Prostate gland (tissue), 2 donors: ENCODE measurements at regions not wholly inside any gene's neighbourhood (a gene's known extent, or its start where the extent isn't known, plus 50 kb on each side); places are given as distances from the start of the nearest gene placed in this dataset.
A peak's percentile ranks its signal among the peaks of the same experiment; 100 is the strongest.

Experiments used
- DNase-seq: peaks from one replicate; pipeline ENCODE4 v3.0.0-alpha.2; 2019; ENCODE audit warnings: low spot score
- H3K27ac ChIP-seq, 2 donors: fragments of 200-600 bp; sonication (generic); 2 replicates each; pipeline ENCODE4 v1.5.1; 2017 to 2019
- H3K27me3 ChIP-seq: fragments of 200-600 bp; sonication (generic); replicated peaks from 2 replicates; pipeline ENCODE4 v1.5.1; 2019; ENCODE audit not compliant: insufficient read depth
- H3K36me3 ChIP-seq, 2 donors: fragments of 200-600 bp; sonication (generic); 1 replicate in 1 of 2; 2 replicates in 1 of 2; pipeline versions ENCODE4 v1.5.1 to v1.8.1; 2017 to 2019
- H3K4me1 ChIP-seq: fragments of 200-600 bp; sonication (generic); replicated peaks from 2 replicates; pipeline ENCODE4 v1.5.1; 2019
- H3K4me3 ChIP-seq, 2 donors: fragments of 200-600 bp; sonication (generic); 2 replicates each; pipeline ENCODE4 v1.5.1; 2017 to 2019
- H3K9me3 ChIP-seq: fragments of 200-600 bp; sonication (generic); 2 replicates; pipeline ENCODE4 v1.5.1; 2017
- CTCF ChIP-seq, 4 experiments: fragments of 200-600 bp in 2 of 4; fragments of 450-650 bp in 2 of 4; sonication (generic) in 2 of 4; IDR thresholded peaks; 1 replicate in 3 of 4; 2 replicates in 1 of 4; pipeline ENCODE4 v1.5.1; 2016 to 2019; ENCODE audit warnings: antibody characterized with exemption in 4 of 4, mild to moderate bottlenecking in 2 of 4, moderate library complexity in 2 of 4
- POLR2A ChIP-seq: fragments of 450-650 bp; IDR thresholded peaks from one replicate; pipeline ENCODE4 v1.6.1; 2016; ENCODE audit warnings: antibody characterized with exemption, mild to moderate bottlenecking
- POLR2AphosphoS5 ChIP-seq: sonication (generic); formaldehyde crosslinking; IDR thresholded peaks from one replicate; pipeline ENCODE4 v1.6.1; 2017; ENCODE audit warnings: antibody characterized with exemption
- WGBS: methylation state at CpG from one replicate; pipeline ENCODE4 v1.1.5; 2018; 5-methylcytosine and 5-hydroxymethylcytosine counted together
- intact Hi-C: fragments of 100-400 bp; cut with DNase I; formaldehyde crosslinking; loops from one replicate; pipeline ENCODE4 v1.14.2; 2022

DNA sequence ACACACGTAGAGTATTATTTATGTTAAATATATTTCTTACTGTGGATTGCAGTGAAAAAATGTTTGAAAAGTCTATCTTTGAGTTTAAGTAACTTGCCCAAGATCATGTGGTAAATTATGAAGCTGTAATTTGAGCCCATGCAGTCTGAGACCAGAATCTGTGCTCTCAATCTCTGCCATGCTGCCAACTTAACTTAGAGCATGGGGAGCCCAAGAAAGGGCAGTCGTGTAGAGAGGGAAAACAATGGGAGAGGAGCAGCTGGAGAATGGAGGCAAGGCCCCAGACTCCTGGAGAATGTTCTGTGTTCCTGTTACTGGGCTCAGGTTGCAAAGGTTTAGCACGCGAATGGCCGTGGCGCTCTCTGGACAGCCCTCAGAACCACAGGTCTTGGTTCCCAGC is 311.6 kb upstream of the RASGRP1 start:
- Histone ChIP-seq H3K27ac (no peak overlapping the region), H3K27me3 (no peaks in the 10 kb centered on the region), H3K9me3 (no peaks in the 10 kb centered on the region), H3K36me3 (no peaks in the 10 kb centered on the region), H3K4me1 (peaks cover 8% of the 10 kb centered on the region), H3K4me3 (no peak overlapping the region)
- WGBS, result 74% methylated on average over 6 of the region's 6 CpGs
- no peak for DNase-seq
- intact Hi-C loops, result loop anchor here (10.0 kb wide), 1 partner anchor 699 kb away; no protein-coding TSS in a partner anchor
- TF ChIP-seq CTCF (IDR thresholded peaks at IDR 0.05) (no peak), POLR2A (no peak), POLR2AphosphoS5 (no peak)

DNA sequence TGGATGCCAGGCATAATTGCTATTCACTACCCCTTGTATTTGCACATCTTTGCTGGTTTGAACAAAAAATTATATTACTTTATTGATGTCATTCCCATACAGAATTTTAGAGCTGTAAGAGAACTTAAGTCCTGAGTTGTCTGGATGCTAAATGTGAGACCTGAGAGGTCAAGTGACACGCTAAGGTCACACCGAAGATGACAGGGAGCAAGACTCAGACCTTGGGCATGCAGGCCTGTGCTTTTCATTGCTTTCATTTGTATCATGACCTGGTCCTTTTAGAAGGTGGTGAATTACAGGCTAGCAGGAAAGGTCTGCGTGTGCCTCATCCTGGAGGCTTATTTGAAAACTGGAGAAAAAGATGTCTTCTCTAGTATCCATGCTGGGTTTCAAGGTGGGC is 312.0 kb upstream of the RASGRP1 start:
- Histone ChIP-seq H3K36me3 (no peaks in the 10 kb centered on the region), H3K27me3 (no peaks in the 10 kb centered on the region), H3K4me1 (peaks cover 8% of the 10 kb centered on the region), H3K9me3 (no peaks in the 10 kb centered on the region), H3K4me3 (no peak overlapping the region), H3K27ac (no peak overlapping the region)
- TF ChIP-seq POLR2AphosphoS5 (no peak), POLR2A (no peak), CTCF (IDR thresholded peaks at IDR 0.05) (no peak)
- WGBS, result 87% methylated on average over 3 of the region's 3 CpGs
- no peak for DNase-seq
- intact Hi-C loops, result loop anchor here (10.0 kb wide), 1 partner anchor 698 kb away; no protein-coding TSS in a partner anchor

DNA sequence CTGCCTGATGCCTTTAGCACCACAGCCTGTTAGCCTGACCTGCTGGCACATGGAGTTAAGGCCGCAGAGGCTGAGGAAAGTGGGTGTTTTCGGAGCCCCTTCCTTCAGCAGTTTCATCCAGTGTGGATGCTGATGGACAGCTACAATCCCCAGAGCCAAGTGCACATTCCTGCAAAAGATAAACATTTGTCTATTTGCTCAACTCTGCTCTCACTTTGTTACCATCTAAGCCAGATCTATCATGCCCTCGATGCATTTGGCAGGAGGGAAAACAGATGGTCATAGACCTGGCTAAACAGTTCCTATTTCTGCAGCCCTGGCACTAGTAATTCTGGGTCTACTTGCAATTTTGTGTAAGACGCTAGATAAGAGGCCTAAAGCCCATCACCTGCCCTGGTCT is 312.9 kb upstream of the RASGRP1 start:
- H3K27me3 ChIP-seq, result no peaks in the 10 kb centered on the region
- 45% methylated on average over 4 of the region's 4 CpGs for WGBS
- DNase-seq, result no peak
- H3K27ac ChIP-seq, result no peak overlapping the region
- TF ChIP-seq POLR2A, result no peak
- TF ChIP-seq POLR2AphosphoS5, result peak; percentile 21
- no peak for TF ChIP-seq CTCF (IDR thresholded peaks at IDR 0.05)
- H3K4me3 ChIP-seq, result no peak overlapping the region
- H3K4me1 ChIP-seq, result peaks cover 8% of the 10 kb centered on the region
- no peaks in the 10 kb centered on the region for H3K36me3 ChIP-seq
- H3K9me3 ChIP-seq, result no peaks in the 10 kb centered on the region
- intact Hi-C loops, result loop anchor here (10.0 kb wide), 1 partner anchor 697 kb away; no protein-coding TSS in a partner anchor

DNA sequence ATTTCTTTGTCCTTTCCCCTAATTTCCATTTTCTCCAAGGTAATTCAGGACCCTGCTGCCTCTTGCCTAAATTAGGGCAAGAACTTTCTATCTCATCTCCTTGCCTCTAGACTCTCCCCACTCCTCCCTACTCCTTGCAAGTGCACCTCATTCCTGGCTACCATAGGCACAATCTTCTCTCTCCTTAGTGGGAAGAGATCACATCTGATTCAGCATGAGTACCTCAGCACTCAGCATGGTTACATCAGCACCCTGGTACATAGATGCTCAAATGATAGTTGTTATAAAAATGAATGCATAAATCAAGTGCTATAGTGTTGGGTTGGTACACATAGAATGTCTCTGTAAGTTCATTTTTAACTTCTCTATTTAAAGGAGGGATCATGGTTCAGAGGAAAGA is 313.4 kb upstream of the RASGRP1 start:
- DNase-seq, result no peak
- H3K4me1 ChIP-seq, result peaks cover 8% of the 10 kb centered on the region
- intact Hi-C loops, result loop anchor here (10.0 kb wide), 1 partner anchor 697 kb away; no protein-coding TSS in a partner anchor
- no peaks in the 10 kb centered on the region for H3K36me3 ChIP-seq
- H3K27me3 ChIP-seq, result no peaks in the 10 kb centered on the region
- no peak for TF ChIP-seq POLR2AphosphoS5
- no peak for TF ChIP-seq POLR2A
- TF ChIP-seq CTCF (IDR thresholded peaks at IDR 0.05), result no peak
- no peak overlapping the region for H3K4me3 ChIP-seq
- H3K27ac ChIP-seq, result no peak overlapping the region
- no peaks in the 10 kb centered on the region for H3K9me3 ChIP-seq

DNA sequence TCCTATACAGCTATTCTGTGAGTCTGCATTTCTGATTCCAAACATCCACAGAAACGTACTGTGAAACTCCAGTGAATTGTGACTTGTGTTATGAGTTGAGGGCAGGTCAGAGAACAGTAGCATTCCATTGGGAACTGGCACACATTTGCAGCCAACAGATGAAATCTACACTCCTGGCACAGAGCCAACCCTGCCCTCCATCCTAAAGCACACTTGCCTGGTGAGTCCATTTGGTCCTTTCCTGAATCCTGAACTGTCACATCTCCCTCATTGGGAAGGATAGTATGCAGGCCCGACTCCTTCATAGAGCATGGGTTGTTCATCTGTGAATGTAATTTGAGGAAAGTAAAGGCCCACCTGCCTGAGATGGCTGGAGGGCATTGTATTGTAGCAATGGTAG is 314.3 kb upstream of the RASGRP1 start:
- WGBS, result 53% methylated on average over 2 of the region's 2 CpGs

More for the DNA sequence above, 314.3 kb upstream of the RASGRP1 start:
- intact Hi-C loops, result loop anchor here (10.0 kb wide), 1 partner anchor 696 kb away; no protein-coding TSS in a partner anchor
- DNase-seq, result no peak
- no peak overlapping the region for H3K4me3 ChIP-seq
- TF ChIP-seq POLR2A, result no peak
- no peak for TF ChIP-seq CTCF (IDR thresholded peaks at IDR 0.05)
- no peak for TF ChIP-seq POLR2AphosphoS5
- H3K27ac ChIP-seq, result no peak overlapping the region
- no peaks in the 10 kb centered on the region for H3K36me3 ChIP-seq
- H3K27me3 ChIP-seq, result no peaks in the 10 kb centered on the region
- H3K4me1 ChIP-seq, result peaks cover 8% of the 10 kb centered on the region
- no peaks in the 10 kb centered on the region for H3K9me3 ChIP-seq
